K562 (cell line): ENCODE measurements at regions not wholly inside any gene's neighbourhood (a gene's known extent, or its start where the extent isn't known, plus 50 kb on each side); places are given as distances from the start of the nearest gene placed in this dataset.

Experiments
- CBX2 ChIP-seq: fragments of 200-600 bp; sonication (generic); IDR thresholded peaks from one replicate; pipeline ENCODE4 v1.6.1; 2012; ENCODE audit warnings: mild to moderate bottlenecking, low read length, inconsistent platforms; ENCODE audit not compliant: insufficient read depth, poor library complexity, severe bottlenecking
- POLR3A ChIP-seq: IDR thresholded peaks from 2 replicates; pipeline ENCODE4 v1.6.1; 2011; ENCODE audit warnings: borderline replicate concordance, mild to moderate bottlenecking, moderate library complexity; ENCODE audit not compliant: insufficient read length, insufficient read depth; ENCODE audit errors: extremely low read depth
- RHOXF2B ChIP-seq: fragments of 250-450 bp; sonication (Bioruptor Pico); conservative IDR thresholded peaks from 2 replicates; pipeline ENCODE4 v1.5.1; 2021
- SOX6 ChIP-seq: fragments of 450-650 bp; IDR thresholded peaks from 2 replicates; pipeline ENCODE4 v1.6.1; 2014; ENCODE audit warnings: mild to moderate bottlenecking
- SRSF7 ChIP-seq: fragments of 200-400 bp; formaldehyde crosslinking; optimal IDR thresholded peaks from 2 replicates; pipeline ENCODE3; 2017; ENCODE audit warnings: mild to moderate bottlenecking, low read depth, low read length
- ZFP1 ChIP-seq: fragments of 450-650 bp; formaldehyde crosslinking; IDR thresholded peaks from 2 replicates; pipeline ENCODE4 v1.4.0; 2020; ENCODE audit warnings: mild to moderate bottlenecking, mixed read lengths
- ZNF3 ChIP-seq: fragments of 250-450 bp; sonication (Bioruptor Pico); IDR thresholded peaks from 2 replicates; pipeline ENCODE4 v1.5.0; 2021; ENCODE audit warnings: mild to moderate bottlenecking, moderate library complexity
- TF ChIP-seq, protein P1 (sequence below), 2 experiments: fragments of 150-350 bp in 1 of 2; IDR thresholded peaks; 2 replicates each; pipeline ENCODE4 v1.6.1; 2012 to 2016; ENCODE audit warnings: low read depth in 2 of 2, low read length in 2 of 2, mild to moderate bottlenecking in 1 of 2, moderate library complexity in 1 of 2
- TF ChIP-seq, protein P2 (sequence below): conservative IDR thresholded peaks from 2 replicates; pipeline ENCODE4 v1.6.1; 2011; ENCODE audit warnings: low read depth, mild to moderate bottlenecking, low read length; ENCODE audit not compliant: control insufficient read depth
- TF ChIP-seq, protein P3 (sequence below): fragments of 250-450 bp; sonication (Bioruptor Pico); IDR thresholded peaks from 2 replicates; pipeline ENCODE4 v1.5.0; 2021; ENCODE audit warnings: mild to moderate bottlenecking, moderate library complexity
- TF ChIP-seq, protein P4 (sequence below): fragments of 450-650 bp; IDR thresholded peaks from 2 replicates; pipeline ENCODE4 v1.6.1; 2016; ENCODE audit warnings: antibody characterized with exemption

DNA sequence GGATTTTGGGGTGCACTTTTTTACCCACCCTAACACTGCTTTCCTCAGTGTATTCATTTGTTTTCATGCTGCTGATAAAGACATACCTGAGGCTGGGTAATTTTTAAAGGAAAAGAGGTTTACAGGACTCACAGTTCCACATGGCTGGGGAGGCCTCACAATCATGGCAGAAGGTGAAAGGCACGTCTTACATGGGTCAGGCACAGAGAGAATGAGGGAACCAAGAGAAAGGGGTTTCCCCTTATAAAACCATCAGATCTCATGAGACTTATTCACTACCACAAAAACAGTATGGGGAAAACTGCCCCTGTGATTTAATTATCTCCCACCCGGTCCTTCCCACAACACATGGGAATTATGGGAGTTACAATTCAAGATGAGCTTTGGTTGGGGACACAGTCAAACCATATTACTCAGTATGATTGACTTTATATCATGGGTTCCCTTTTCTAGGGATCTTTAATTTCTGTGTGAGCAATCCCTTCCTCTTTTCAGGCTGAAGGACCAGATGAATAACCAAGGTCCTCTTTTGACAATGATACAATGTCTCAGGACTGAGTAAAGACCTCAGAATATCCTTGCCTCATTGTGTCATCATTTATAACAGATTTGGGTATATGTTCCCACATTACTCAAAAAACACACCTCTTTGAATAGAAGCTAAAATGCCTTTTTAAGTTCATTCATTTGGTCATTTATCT lies 100.1 kb upstream of the TRIB2 start (continued):
- TF ChIP-seq, protein P1, sequence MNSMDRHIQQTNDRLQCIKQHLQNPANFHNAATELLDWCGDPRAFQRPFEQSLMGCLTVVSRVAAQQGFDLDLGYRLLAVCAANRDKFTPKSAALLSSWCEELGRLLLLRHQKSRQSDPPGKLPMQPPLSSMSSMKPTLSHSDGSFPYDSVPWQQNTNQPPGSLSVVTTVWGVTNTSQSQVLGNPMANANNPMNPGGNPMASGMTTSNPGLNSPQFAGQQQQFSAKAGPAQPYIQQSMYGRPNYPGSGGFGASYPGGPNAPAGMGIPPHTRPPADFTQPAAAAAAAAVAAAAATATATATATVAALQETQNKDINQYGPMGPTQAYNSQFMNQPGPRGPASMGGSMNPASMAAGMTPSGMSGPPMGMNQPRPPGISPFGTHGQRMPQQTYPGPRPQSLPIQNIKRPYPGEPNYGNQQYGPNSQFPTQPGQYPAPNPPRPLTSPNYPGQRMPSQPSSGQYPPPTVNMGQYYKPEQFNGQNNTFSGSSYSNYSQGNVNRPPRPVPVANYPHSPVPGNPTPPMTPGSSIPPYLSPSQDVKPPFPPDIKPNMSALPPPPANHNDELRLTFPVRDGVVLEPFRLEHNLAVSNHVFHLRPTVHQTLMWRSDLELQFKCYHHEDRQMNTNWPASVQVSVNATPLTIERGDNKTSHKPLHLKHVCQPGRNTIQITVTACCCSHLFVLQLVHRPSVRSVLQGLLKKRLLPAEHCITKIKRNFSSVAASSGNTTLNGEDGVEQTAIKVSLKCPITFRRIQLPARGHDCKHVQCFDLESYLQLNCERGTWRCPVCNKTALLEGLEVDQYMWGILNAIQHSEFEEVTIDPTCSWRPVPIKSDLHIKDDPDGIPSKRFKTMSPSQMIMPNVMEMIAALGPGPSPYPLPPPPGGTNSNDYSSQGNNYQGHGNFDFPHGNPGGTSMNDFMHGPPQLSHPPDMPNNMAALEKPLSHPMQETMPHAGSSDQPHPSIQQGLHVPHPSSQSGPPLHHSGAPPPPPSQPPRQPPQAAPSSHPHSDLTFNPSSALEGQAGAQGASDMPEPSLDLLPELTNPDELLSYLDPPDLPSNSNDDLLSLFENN (IDR thresholded peaks at IDR 0.05; ENCODE audit: low read depth in 2 of 2, low read length in 2 of 2): no peak
- TF ChIP-seq RHOXF2B (CRISPR knock-in tag) (no peak), CBX2 (no peak), SRSF7 (no peak), SOX6 (no peak), POLR3A (no peak), ZNF3 (no peak), ZFP1 (CRISPR knock-in tag) (no peak)
- TF ChIP-seq, protein P2, sequence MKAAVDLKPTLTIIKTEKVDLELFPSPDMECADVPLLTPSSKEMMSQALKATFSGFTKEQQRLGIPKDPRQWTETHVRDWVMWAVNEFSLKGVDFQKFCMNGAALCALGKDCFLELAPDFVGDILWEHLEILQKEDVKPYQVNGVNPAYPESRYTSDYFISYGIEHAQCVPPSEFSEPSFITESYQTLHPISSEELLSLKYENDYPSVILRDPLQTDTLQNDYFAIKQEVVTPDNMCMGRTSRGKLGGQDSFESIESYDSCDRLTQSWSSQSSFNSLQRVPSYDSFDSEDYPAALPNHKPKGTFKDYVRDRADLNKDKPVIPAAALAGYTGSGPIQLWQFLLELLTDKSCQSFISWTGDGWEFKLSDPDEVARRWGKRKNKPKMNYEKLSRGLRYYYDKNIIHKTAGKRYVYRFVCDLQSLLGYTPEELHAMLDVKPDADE: no peak
- TF ChIP-seq, protein P3, sequence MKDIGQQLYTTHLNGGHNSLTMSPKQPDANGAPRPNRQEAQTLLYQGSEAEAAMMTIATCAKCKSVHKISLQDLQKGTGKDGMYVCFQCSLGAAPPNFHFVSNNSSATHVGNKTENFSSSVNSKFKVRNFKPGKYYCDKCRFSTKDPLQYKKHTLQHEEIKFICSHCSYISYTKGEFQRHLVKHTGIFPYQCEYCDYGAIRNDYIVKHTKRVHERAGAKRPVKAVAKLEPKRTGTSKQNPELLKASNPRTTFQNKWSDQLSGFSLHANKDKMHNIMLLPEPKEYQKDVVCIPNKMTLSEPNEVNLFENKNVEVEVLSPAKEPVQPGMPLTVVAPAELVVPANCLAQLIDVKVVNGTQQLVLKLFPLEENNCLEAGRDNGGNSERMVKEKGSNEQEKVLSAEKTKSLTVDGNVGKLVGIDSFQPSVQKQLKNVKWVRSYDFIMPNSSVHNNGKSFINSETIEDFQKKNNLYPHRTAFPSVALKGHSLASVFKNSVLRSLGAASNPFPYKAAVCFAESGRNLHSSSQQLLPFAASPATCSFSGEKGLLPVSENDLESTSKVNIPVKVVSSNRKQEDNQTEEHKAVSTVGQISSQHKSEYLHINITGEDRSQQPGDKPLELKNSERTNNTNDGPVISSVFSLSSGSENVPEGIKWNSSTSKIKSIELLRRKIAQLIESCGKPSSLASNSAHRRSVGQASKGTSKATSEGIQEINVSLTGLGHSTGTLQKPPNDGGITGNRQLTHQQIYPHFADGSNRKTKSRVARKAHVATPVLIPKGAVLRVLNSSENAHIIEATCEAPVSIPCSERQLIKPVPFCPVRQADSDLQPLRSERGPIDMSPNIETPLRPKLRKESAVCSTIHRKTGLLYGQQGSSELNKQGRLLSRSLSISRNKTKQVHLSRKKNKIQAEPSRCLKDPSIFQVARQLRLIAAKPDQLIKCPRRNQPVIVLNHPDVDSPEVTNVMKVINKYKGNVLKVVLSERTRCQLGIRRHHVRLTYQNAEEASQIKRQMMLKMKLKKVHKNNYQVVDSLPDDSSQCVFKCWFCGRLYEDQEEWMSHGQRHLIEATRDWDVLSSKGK (CRISPR knock-in tag): no peak
- TF ChIP-seq, protein P4, sequence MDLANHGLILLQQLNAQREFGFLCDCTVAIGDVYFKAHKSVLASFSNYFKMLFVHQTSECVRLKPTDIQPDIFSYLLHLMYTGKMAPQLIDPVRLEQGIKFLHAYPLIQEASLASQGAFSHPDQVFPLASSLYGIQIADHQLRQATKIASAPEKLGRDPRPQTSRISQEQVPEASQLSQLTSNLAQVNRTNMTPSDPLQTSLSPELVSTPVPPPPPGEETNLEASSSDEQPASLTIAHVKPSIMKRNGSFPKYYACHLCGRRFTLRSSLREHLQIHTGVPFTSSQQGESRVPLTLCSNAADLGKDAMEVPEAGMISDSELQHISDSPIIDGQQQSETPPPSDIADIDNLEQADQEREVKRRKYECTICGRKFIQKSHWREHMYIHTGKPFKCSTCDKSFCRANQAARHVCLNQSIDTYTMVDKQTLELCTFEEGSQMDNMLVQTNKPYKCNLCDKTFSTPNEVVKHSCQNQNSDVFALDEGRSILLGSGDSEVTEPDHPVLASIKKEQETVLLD: no peak
